Astrocyte (in vitro differentiated cells and primary cell): ENCODE measurements at regions not wholly inside any gene's neighbourhood (a gene's known extent, or its start where the extent isn't known, plus 50 kb on each side); places are given as distances from the start of the nearest gene placed in this dataset.

Experiments
- DNase-seq: peaks from one replicate; pipeline ENCODE4 v3.0.0-alpha.2; 2010; ENCODE audit warnings: low read depth
- FAIRE-seq: peaks from 2 replicates; lab custom pipeline; 2011; peaks lifted over from hg19 to GRCh38; lab: Jason Lieb, UNC
- H2AFZ ChIP-seq: 2 replicates; pipeline ENCODE4 v1.6.0; 2012; ENCODE audit warnings: low read depth, low read length, inconsistent platforms
- H3K27ac ChIP-seq: 2 replicates; pipeline ENCODE4 v1.5.1; 2011; ENCODE audit warnings: low read depth, low read length, inconsistent platforms
- H3K27me3 ChIP-seq: 2 replicates; pipeline ENCODE4 v1.6.0; 2011; ENCODE audit warnings: low read length, inconsistent platforms; ENCODE audit not compliant: insufficient read depth
- H3K36me3 ChIP-seq: 2 replicates; pipeline ENCODE4 v1.5.1; 2011; ENCODE audit warnings: low read length, inconsistent platforms; ENCODE audit not compliant: insufficient read depth
- H3K4me1 ChIP-seq: 2 replicates; pipeline ENCODE4 v1.5.1; 2011; ENCODE audit warnings: low read length, inconsistent platforms; ENCODE audit not compliant: insufficient read depth
- H3K4me2 ChIP-seq: 2 replicates; pipeline ENCODE4 v1.6.0; 2012; ENCODE audit warnings: low read length, inconsistent platforms
- H3K4me3 ChIP-seq: 2 replicates; pipeline ENCODE4 v1.5.1; 2011; ENCODE audit warnings: low read depth, mild to moderate bottlenecking, low read length, inconsistent platforms; ENCODE audit not compliant: insufficient read depth
- H3K79me2 ChIP-seq: 2 replicates; pipeline ENCODE4 v1.6.0; 2012; ENCODE audit warnings: mild to moderate bottlenecking, low read length, inconsistent platforms; ENCODE audit not compliant: insufficient read depth
- H3K9ac ChIP-seq: 2 replicates; pipeline ENCODE4 v1.6.0; 2012; ENCODE audit warnings: mild to moderate bottlenecking, low read length, inconsistent platforms
- H3K9me3 ChIP-seq: 2 replicates; pipeline ENCODE4 v1.5.1; 2012; ENCODE audit warnings: low read depth, mild to moderate bottlenecking, low read length, inconsistent platforms; ENCODE audit not compliant: insufficient read depth
- H4K20me1 ChIP-seq: 2 replicates; pipeline ENCODE4 v1.6.0; 2012; ENCODE audit warnings: low read length, inconsistent platforms; ENCODE audit not compliant: insufficient read depth
- H3K27ac Mint-ChIP-seq: one replicate; pipeline ENCODE4 v1.8.0; 2021; ENCODE audit warnings: mild to moderate bottlenecking, mixed read lengths; ENCODE audit not compliant: unreplicated experiment
- H3K27me3 Mint-ChIP-seq: one replicate; pipeline ENCODE4 v1.8.0; 2021; ENCODE audit warnings: low read depth, mixed read lengths; ENCODE audit not compliant: unreplicated experiment
- H3K36me3 Mint-ChIP-seq: one replicate; pipeline ENCODE4 v1.8.0; 2021; ENCODE audit warnings: low read depth, mixed read lengths; ENCODE audit not compliant: unreplicated experiment
- H3K4me1 Mint-ChIP-seq: one replicate; pipeline ENCODE4 v1.8.0; 2021; ENCODE audit warnings: low read depth, mixed read lengths; ENCODE audit not compliant: unreplicated experiment
- H3K4me3 Mint-ChIP-seq: one replicate; pipeline ENCODE4 v1.8.0; 2021; ENCODE audit warnings: mild to moderate bottlenecking, moderate library complexity, mixed read lengths; ENCODE audit not compliant: unreplicated experiment
- H3K9me3 Mint-ChIP-seq: one replicate; pipeline ENCODE4 v1.8.0; 2021; ENCODE audit warnings: mild to moderate bottlenecking, mixed read lengths; ENCODE audit not compliant: unreplicated experiment
- EZH2 ChIP-seq: IDR thresholded peaks from 2 replicates; pipeline ENCODE4 v1.6.1; 2012; ENCODE audit warnings: mild to moderate bottlenecking, low read length, inconsistent platforms; ENCODE audit not compliant: insufficient read depth
- TF ChIP-seq, protein P1 (sequence below): IDR thresholded peaks from 2 replicates; pipeline ENCODE4 v1.5.1; 2011; ENCODE audit warnings: low read depth, mild to moderate bottlenecking, inconsistent platforms, low read length, moderate library complexity; ENCODE audit not compliant: insufficient read depth

DNA sequence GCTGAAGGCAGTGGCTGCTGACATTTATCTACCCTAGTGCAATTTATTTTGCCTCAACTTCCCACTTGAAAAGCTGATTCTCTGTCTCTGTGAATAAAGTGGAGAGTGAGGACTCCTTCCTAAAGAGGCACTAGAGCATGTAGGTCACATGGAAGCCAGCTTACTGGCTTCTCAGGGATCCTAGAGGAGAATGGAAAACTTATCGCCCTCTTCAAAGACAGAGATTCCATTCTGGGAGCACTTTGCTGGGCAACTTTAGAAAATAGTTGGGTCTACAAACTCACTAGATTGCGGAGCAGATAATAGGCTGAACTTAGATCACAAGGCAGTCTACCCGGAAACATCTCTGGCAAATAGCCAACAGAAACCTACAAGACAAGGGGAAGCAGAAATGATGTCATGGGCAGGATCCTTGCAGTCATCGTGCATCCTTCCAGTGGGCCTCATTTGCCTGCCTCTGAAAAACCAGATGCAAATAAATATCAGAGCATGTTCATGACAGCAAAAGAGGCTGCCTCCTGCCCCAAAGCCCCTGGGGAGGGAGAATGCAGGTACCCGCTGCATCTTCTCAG lies 104.8 kb upstream of the BARHL2 start:
- H3K27ac ChIP-seq, result no peak overlapping the region
- no peaks in the 10 kb centered on the region for H3K4me1 ChIP-seq
- peaks cover 2% of the 10 kb centered on the region for H3K27me3 ChIP-seq
- peaks cover 31% of the 10 kb centered on the region for H3K27me3 Mint-ChIP-seq
- no peak overlapping the region for H2AFZ ChIP-seq
- H3K9ac ChIP-seq, result no peak overlapping the region
- no peaks in the 10 kb centered on the region for H3K36me3 ChIP-seq
- no peak overlapping the region for H3K4me3 ChIP-seq
- peaks cover 15% of the 10 kb centered on the region for H3K4me1 Mint-ChIP-seq
- no peaks in the 10 kb centered on the region for H4K20me1 ChIP-seq
- no peak overlapping the region for H3K4me3 Mint-ChIP-seq
- H3K79me2 ChIP-seq, result no peaks in the 10 kb centered on the region
- no peaks in the 10 kb centered on the region for H3K36me3 Mint-ChIP-seq
- TF ChIP-seq EZH2, result no peak
- TF ChIP-seq, protein P1, sequence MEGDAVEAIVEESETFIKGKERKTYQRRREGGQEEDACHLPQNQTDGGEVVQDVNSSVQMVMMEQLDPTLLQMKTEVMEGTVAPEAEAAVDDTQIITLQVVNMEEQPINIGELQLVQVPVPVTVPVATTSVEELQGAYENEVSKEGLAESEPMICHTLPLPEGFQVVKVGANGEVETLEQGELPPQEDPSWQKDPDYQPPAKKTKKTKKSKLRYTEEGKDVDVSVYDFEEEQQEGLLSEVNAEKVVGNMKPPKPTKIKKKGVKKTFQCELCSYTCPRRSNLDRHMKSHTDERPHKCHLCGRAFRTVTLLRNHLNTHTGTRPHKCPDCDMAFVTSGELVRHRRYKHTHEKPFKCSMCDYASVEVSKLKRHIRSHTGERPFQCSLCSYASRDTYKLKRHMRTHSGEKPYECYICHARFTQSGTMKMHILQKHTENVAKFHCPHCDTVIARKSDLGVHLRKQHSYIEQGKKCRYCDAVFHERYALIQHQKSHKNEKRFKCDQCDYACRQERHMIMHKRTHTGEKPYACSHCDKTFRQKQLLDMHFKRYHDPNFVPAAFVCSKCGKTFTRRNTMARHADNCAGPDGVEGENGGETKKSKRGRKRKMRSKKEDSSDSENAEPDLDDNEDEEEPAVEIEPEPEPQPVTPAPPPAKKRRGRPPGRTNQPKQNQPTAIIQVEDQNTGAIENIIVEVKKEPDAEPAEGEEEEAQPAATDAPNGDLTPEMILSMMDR, result no peak
- H3K4me2 ChIP-seq, result no peak overlapping the region
- no peak for DNase-seq
- FAIRE-seq, result no peak
- peaks cover 5% of the 10 kb centered on the region for H3K9me3 Mint-ChIP-seq
- H3K9me3 ChIP-seq, result no peaks in the 10 kb centered on the region
- H3K27ac Mint-ChIP-seq, result peak overlapping the region; percentile 82

DNA sequence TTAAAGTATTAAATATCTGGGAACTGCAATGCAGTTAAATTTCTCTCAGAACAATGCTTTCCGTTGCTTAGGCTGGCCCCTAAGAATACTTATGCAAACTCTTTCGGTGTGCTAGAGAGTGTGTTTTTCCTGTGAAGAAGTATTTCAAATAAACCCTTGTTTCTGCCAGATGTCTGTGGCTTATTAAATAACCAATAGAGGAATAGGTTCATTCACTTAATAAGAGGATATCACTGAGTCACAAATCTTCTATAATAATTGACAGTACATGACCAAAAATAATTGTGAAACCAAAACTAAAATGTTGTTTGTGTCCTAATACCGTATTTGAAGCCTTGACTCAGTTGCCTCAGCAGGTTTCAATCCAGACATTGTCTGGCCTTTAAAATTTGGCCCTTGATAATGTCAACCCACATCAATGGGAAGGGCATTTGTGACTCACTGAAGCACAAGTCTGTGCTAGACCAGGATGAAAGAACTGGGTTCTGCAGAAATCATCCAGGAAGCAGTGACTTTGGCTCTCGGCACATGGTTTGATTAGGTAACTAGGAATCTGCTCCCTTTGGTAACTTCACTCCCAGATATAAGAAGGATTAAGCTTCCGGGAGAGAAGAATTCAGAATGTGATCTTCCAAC lies 104.2 kb upstream of the BARHL2 start:
- no peaks in the 10 kb centered on the region for H3K9me3 ChIP-seq
- H3K36me3 ChIP-seq, result no peaks in the 10 kb centered on the region
- Mint-ChIP-seq H3K27me3 (peaks cover 27% of the 10 kb centered on the region), H3K27ac (peak overlapping the region; percentile 82), H3K4me1 (peaks cover 15% of the 10 kb centered on the region), H3K9me3 (peaks cover 5% of the 10 kb centered on the region), H3K4me3 (no peak overlapping the region), H3K36me3 (no peaks in the 10 kb centered on the region)
- no peak overlapping the region for H2AFZ ChIP-seq
- H3K4me3 ChIP-seq, result no peak overlapping the region
- H4K20me1 ChIP-seq, result no peaks in the 10 kb centered on the region
- no peak for FAIRE-seq
- H3K4me1 ChIP-seq, result no peaks in the 10 kb centered on the region
- no peaks in the 10 kb centered on the region for H3K79me2 ChIP-seq
- DNase-seq, result no peak
- no peak for TF ChIP-seq EZH2
- TF ChIP-seq, protein P1, result no peak
- peaks cover 2% of the 10 kb centered on the region for H3K27me3 ChIP-seq
- no peak overlapping the region for H3K27ac ChIP-seq
- H3K9ac ChIP-seq, result no peak overlapping the region
- peak overlapping the region; percentile 33 for H3K4me2 ChIP-seq

DNA sequence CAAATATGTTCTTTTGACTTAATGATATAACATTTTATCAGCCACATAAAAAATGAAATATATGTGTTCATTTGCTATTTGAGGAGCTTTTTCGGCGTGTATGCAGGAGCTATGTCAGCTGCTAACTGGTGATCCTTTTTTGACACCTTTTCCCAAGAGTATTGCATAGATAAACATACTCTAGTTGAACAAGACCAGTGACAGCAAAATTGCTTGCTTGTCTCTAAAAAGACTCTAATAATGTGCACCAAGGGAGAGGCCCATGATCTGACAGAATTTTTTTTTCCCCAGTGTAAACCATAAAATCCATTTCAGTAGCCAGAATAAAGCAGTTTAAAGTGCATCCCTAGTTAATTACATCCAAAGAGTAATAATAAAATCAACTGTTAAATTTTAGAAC lies 103.6 kb upstream of the BARHL2 start:
- Histone ChIP-seq H3K4me2 (no peak overlapping the region), H3K4me1 (no peaks in the 10 kb centered on the region), H3K36me3 (no peaks in the 10 kb centered on the region), H3K9ac (no peak overlapping the region), H4K20me1 (no peaks in the 10 kb centered on the region), H3K9me3 (no peaks in the 10 kb centered on the region), H3K4me3 (no peak overlapping the region), H3K27me3 (peaks cover 2% of the 10 kb centered on the region), H3K79me2 (no peaks in the 10 kb centered on the region), H3K27ac (no peak overlapping the region), H2AFZ (no peak overlapping the region)
- Mint-ChIP-seq H3K36me3 (no peaks in the 10 kb centered on the region), H3K27ac (no peak overlapping the region), H3K4me1 (peaks cover 15% of the 10 kb centered on the region), H3K27me3 (peaks cover 31% of the 10 kb centered on the region), H3K9me3 (peaks cover 7% of the 10 kb centered on the region), H3K4me3 (no peak overlapping the region)
- no peak for DNase-seq
- FAIRE-seq, result no peak
- TF ChIP-seq, protein P1, result no peak
- no peak for TF ChIP-seq EZH2
